Gastrocnemius medialis (tissue), 4 donors: ENCODE measurements at regions not wholly inside any gene's neighbourhood (a gene's known extent, or its start where the extent isn't known, plus 50 kb on each side); places are given as distances from the start of the nearest gene placed in this dataset.

ENCODE experiments used
- ATAC-seq, 2 donors: fragments of 150-250 bp; one replicate each; pipeline ENCODE4 v1.9.1; 2016
- DNase-seq, 2 donors: peaks; one replicate each; pipeline ENCODE4 v3.0.0-alpha.2; 2019
- H3K27ac ChIP-seq, 4 donors: fragments of 200-600 bp; sonication (generic); 1 replicate in 1 of 4; 2 replicates in 3 of 4; pipeline ENCODE4 v1.5.1; 2016 to 2018; ENCODE audit warnings: mild to moderate bottlenecking in 2 of 4, moderate library complexity in 1 of 4
- H3K27me3 ChIP-seq, 3 donors: fragments of 200-600 bp; sonication (generic) in 2 of 3; 1 replicate in 1 of 3; 2 replicates in 2 of 3; pipeline versions ENCODE4 v1.5.1 to v1.6.0; 2016 to 2019; ENCODE audit warnings: mild to moderate bottlenecking in 1 of 3, moderate library complexity in 1 of 3
- H3K36me3 ChIP-seq, 2 donors: fragments of 200-600 bp; sonication (generic) in 1 of 2; one replicate each; pipeline ENCODE4 v1.5.1; 2017 to 2018
- H3K4me1 ChIP-seq, 2 donors: fragments of 200-600 bp; sonication (generic) in 1 of 2; one replicate each; pipeline ENCODE4 v1.5.1; 2016 to 2017; ENCODE audit warnings: mild to moderate bottlenecking in 2 of 2
- H3K4me3 ChIP-seq, 4 donors: fragments of 200-600 bp; sonication (generic) in 3 of 4; 1 replicate in 1 of 4; 2 replicates in 3 of 4; pipeline ENCODE4 v1.5.1; 2016 to 2019; ENCODE audit warnings: mild to moderate bottlenecking in 2 of 4
- H3K9me3 ChIP-seq, 3 donors: fragments of 200-600 bp; sonication (generic) in 2 of 3; 1 replicate in 1 of 3; 2 replicates in 2 of 3; pipeline ENCODE4 v1.5.1; 2016 to 2019
- CTCF ChIP-seq, 5 experiments: fragments of 450-650 bp in 3 of 5; fragments of 200-600 bp in 2 of 5; sonication (generic) in 2 of 5; IDR thresholded peaks in 4 of 5; conservative IDR thresholded peaks in 1 of 5; 1 replicate in 4 of 5; 2 replicates in 1 of 5; pipeline ENCODE4 v1.5.1; 2016 to 2019; ENCODE audit warnings: antibody characterized with exemption in 5 of 5, mild to moderate bottlenecking in 3 of 5, moderate library complexity in 3 of 5
- POLR2A ChIP-seq, 2 donors: fragments of 450-650 bp; IDR thresholded peaks; one replicate each; pipeline ENCODE4 v1.6.1; 2017; ENCODE audit warnings: antibody characterized with exemption in 2 of 2, mild to moderate bottlenecking in 2 of 2, moderate library complexity in 2 of 2
- in situ Hi-C, 4 donors: fragments of 200-750 bp; cut with MboI; loops; one replicate each; pipeline versions ENCODE4 v1.15.0 to v1.8.0; 2017; ENCODE audit warnings: low sequenced_read_pairs in 4 of 4
- intact Hi-C: fragments of 100-400 bp; cut with DNase I; formaldehyde crosslinking; loops from one replicate; pipeline ENCODE4 v1.15.1; 2023; ENCODE audit warnings: low total_unique reads

GRCh38 chr6:19734519-19734918 lies 102.7 kb upstream of the ID4 start:
- Histone ChIP-seq H3K4me3 (no peak overlapping the region), H3K36me3 (no peaks in the 10 kb centered on the region), H3K9me3 (no peaks in the 10 kb centered on the region), H3K27me3 (no peaks in the 10 kb centered on the region), H3K4me1 (no peaks in the 10 kb centered on the region), H3K27ac (no peak overlapping the region)
- TF ChIP-seq POLR2A (IDR thresholded peaks at IDR 0.05) (no peak), CTCF (IDR thresholded peaks at IDR 0.05 in 4 of 5, conservative IDR thresholded peaks at IDR 0.05 in 1 of 5) (no peak)
- DNase-seq, result no peak
- in situ Hi-C loops, result no loop called here
- ATAC-seq, result no peak
- intact Hi-C loops, result no loop called here

- H3K27ac ChIP-seq, result no peak overlapping the region
- intact Hi-C loops (no loop called here), in situ Hi-C loops (no loop called here)
- DNase-seq (no peak), ATAC-seq (no peak)
- H3K4me3 ChIP-seq, result no peak overlapping the region
- no peaks in the 10 kb centered on the region for H3K36me3 ChIP-seq
- no peaks in the 10 kb centered on the region for H3K4me1 ChIP-seq
- no peaks in the 10 kb centered on the region for H3K27me3 ChIP-seq
- no peak for TF ChIP-seq CTCF (IDR thresholded peaks at IDR 0.05 in 4 of 5, conservative IDR thresholded peaks at IDR 0.05 in 1 of 5)
- no peak for TF ChIP-seq POLR2A (IDR thresholded peaks at IDR 0.05)
- H3K9me3 ChIP-seq, result no peaks in the 10 kb centered on the region
Observed at GRCh38 chr6:19736066-19736465, 101.1 kb upstream of the ID4 start.

GRCh38 chr6:19738010-19738409 lies 99.2 kb upstream of the ID4 start:
- H3K4me1 ChIP-seq, result no peaks in the 10 kb centered on the region
- H3K27ac ChIP-seq, result no peak overlapping the region
- TF ChIP-seq POLR2A (IDR thresholded peaks at IDR 0.05), result no peak
- TF ChIP-seq CTCF (IDR thresholded peaks at IDR 0.05 in 4 of 5, conservative IDR thresholded peaks at IDR 0.05 in 1 of 5), result no peak
- H3K36me3 ChIP-seq, result no peaks in the 10 kb centered on the region
- H3K9me3 ChIP-seq, result no peaks in the 10 kb centered on the region
- intact Hi-C loops, result no loop called here
- no peak overlapping the region for H3K4me3 ChIP-seq
- no peak for DNase-seq
- H3K27me3 ChIP-seq, result no peaks in the 10 kb centered on the region
- in situ Hi-C loops, result no loop called here
- no peak for ATAC-seq

- intact Hi-C loops (no loop called here), in situ Hi-C loops (no loop called here)
- ATAC-seq (no peak), DNase-seq (no peak)
- Histone ChIP-seq H3K4me1 (no peaks in the 10 kb centered on the region), H3K9me3 (no peaks in the 10 kb centered on the region), H3K4me3 (no peak overlapping the region), H3K36me3 (no peaks in the 10 kb centered on the region), H3K27ac (no peak overlapping the region), H3K27me3 (no peaks in the 10 kb centered on the region)
- TF ChIP-seq POLR2A (IDR thresholded peaks at IDR 0.05) (no peak), CTCF (IDR thresholded peaks at IDR 0.05 in 4 of 5, conservative IDR thresholded peaks at IDR 0.05 in 1 of 5) (no peak)
Observed at GRCh38 chr6:19749722-19750121, 87.4 kb upstream of the ID4 start.

GRCh38 chr6:19752746-19753145 lies 84.4 kb upstream of the ID4 start:
- DNase-seq (no peak), ATAC-seq (no peak)
- intact Hi-C loops, result no loop called here
- H3K4me1 ChIP-seq, result no peaks in the 10 kb centered on the region
- H3K36me3 ChIP-seq, result no peaks in the 10 kb centered on the region
- H3K27me3 ChIP-seq, result no peaks in the 10 kb centered on the region
- no peak overlapping the region for H3K4me3 ChIP-seq
- TF ChIP-seq POLR2A (IDR thresholded peaks at IDR 0.05), result no peak
- no peak overlapping the region for H3K27ac ChIP-seq
- in situ Hi-C loops, result no loop called here
- H3K9me3 ChIP-seq, result no peaks in the 10 kb centered on the region
